ENCODE measurements at regions not wholly inside any gene's neighbourhood (a gene's known extent, or its start where the extent isn't known, plus 50 kb on each side); places are given as distances from the start of the nearest gene placed in this dataset.

- DNase-seq (ENCODE audit: insufficient read length, low spot score, missing footprints), result no peak
- Histone ChIP-seq H3K9me3 (ENCODE audit: low read depth, low read length) (no peaks in the 10 kb centered on the region), H2AFZ (ENCODE audit: low read length) (no peak overlapping the region), H3K27me3 (ENCODE audit: insufficient read depth, low read length) (no peaks in the 10 kb centered on the region), H4K20me1 (ENCODE audit: insufficient read depth, low read length) (no peaks in the 10 kb centered on the region), H3K27ac (ENCODE audit: low read depth, low read length) (no peak overlapping the region), H3K36me3 (ENCODE audit: insufficient read depth, low read length) (no peaks in the 10 kb centered on the region), H3K4me1 (ENCODE audit: insufficient read depth, low read length) (no peaks in the 10 kb centered on the region), H3K4me2 (ENCODE audit: insufficient read depth, low read length) (no peak overlapping the region), H3K4me3 (ENCODE audit: insufficient read depth, low read length) (no peak overlapping the region), H3K79me2 (ENCODE audit: insufficient read depth, low read length) (no peaks in the 10 kb centered on the region)
- TF ChIP-seq, protein P1, sequence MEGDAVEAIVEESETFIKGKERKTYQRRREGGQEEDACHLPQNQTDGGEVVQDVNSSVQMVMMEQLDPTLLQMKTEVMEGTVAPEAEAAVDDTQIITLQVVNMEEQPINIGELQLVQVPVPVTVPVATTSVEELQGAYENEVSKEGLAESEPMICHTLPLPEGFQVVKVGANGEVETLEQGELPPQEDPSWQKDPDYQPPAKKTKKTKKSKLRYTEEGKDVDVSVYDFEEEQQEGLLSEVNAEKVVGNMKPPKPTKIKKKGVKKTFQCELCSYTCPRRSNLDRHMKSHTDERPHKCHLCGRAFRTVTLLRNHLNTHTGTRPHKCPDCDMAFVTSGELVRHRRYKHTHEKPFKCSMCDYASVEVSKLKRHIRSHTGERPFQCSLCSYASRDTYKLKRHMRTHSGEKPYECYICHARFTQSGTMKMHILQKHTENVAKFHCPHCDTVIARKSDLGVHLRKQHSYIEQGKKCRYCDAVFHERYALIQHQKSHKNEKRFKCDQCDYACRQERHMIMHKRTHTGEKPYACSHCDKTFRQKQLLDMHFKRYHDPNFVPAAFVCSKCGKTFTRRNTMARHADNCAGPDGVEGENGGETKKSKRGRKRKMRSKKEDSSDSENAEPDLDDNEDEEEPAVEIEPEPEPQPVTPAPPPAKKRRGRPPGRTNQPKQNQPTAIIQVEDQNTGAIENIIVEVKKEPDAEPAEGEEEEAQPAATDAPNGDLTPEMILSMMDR (IDR thresholded peaks at IDR 0.05; ENCODE audit: extremely low read depth, low read depth, low read length), result no peak
Observed at GRCh38 chr16:16923479-16923878, 544.5 kb downstream of the NPIPA7 start.

- DNase-seq (ENCODE audit: insufficient read length, low spot score, missing footprints), result no peak
- H3K27me3 ChIP-seq (ENCODE audit: insufficient read depth, low read length), result no peaks in the 10 kb centered on the region
- no peak overlapping the region for H3K27ac ChIP-seq (ENCODE audit: low read depth, low read length)
- no peak overlapping the region for H3K4me2 ChIP-seq (ENCODE audit: insufficient read depth, low read length)
- no peaks in the 10 kb centered on the region for H4K20me1 ChIP-seq (ENCODE audit: insufficient read depth, low read length)
- TF ChIP-seq, protein P1 (IDR thresholded peaks at IDR 0.05; ENCODE audit: extremely low read depth, low read depth, low read length), result no peak
- no peaks in the 10 kb centered on the region for H3K36me3 ChIP-seq (ENCODE audit: insufficient read depth, low read length)
- no peaks in the 10 kb centered on the region for H3K9me3 ChIP-seq (ENCODE audit: low read depth, low read length)
- H3K79me2 ChIP-seq (ENCODE audit: insufficient read depth, low read length), result no peaks in the 10 kb centered on the region
- H3K4me1 ChIP-seq (ENCODE audit: insufficient read depth, low read length), result no peaks in the 10 kb centered on the region
- no peak overlapping the region for H2AFZ ChIP-seq (ENCODE audit: low read length)
- H3K4me3 ChIP-seq (ENCODE audit: insufficient read depth, low read length), result no peak overlapping the region
Observed at GRCh38 chr16:16924613-16925012, 545.7 kb downstream of the NPIPA7 start.

- TF ChIP-seq, protein P1 (IDR thresholded peaks at IDR 0.05; ENCODE audit: extremely low read depth, low read depth, low read length), result no peak
- no peaks in the 10 kb centered on the region for H3K9me3 ChIP-seq (ENCODE audit: low read depth, low read length)
- no peak overlapping the region for H3K27ac ChIP-seq (ENCODE audit: low read depth, low read length)
- no peak overlapping the region for H2AFZ ChIP-seq (ENCODE audit: low read length)
- no peaks in the 10 kb centered on the region for H3K27me3 ChIP-seq (ENCODE audit: insufficient read depth, low read length)
- no peaks in the 10 kb centered on the region for H4K20me1 ChIP-seq (ENCODE audit: insufficient read depth, low read length)
- H3K4me1 ChIP-seq (ENCODE audit: insufficient read depth, low read length), result no peaks in the 10 kb centered on the region
- DNase-seq (ENCODE audit: insufficient read length, low spot score, missing footprints), result no peak
- H3K79me2 ChIP-seq (ENCODE audit: insufficient read depth, low read length), result no peaks in the 10 kb centered on the region
- H3K4me3 ChIP-seq (ENCODE audit: insufficient read depth, low read length), result no peak overlapping the region
- H3K36me3 ChIP-seq (ENCODE audit: insufficient read depth, low read length), result no peaks in the 10 kb centered on the region
- H3K4me2 ChIP-seq (ENCODE audit: insufficient read depth, low read length), result no peak overlapping the region
Observed at GRCh38 chr16:16925432-16925831, 545.3 kb downstream of the XYLT1 start.

GRCh38 chr16:16928532-16929109 is 542.1 kb downstream of the XYLT1 start:
- H3K4me3 ChIP-seq (ENCODE audit: insufficient read depth, low read length), result no peak overlapping the region
- DNase-seq (ENCODE audit: insufficient read length, low spot score, missing footprints), result no peak
- H3K4me2 ChIP-seq (ENCODE audit: insufficient read depth, low read length), result no peak overlapping the region
- no peaks in the 10 kb centered on the region for H3K4me1 ChIP-seq (ENCODE audit: insufficient read depth, low read length)
- H2AFZ ChIP-seq (ENCODE audit: low read length), result no peak overlapping the region
- no peaks in the 10 kb centered on the region for H4K20me1 ChIP-seq (ENCODE audit: insufficient read depth, low read length)
- H3K9me3 ChIP-seq (ENCODE audit: low read depth, low read length), result no peaks in the 10 kb centered on the region
- H3K79me2 ChIP-seq (ENCODE audit: insufficient read depth, low read length), result no peaks in the 10 kb centered on the region
- no peaks in the 10 kb centered on the region for H3K36me3 ChIP-seq (ENCODE audit: insufficient read depth, low read length)
- no peaks in the 10 kb centered on the region for H3K27me3 ChIP-seq (ENCODE audit: insufficient read depth, low read length)
- TF ChIP-seq, protein P1 (IDR thresholded peaks at IDR 0.05; ENCODE audit: extremely low read depth, low read depth, low read length), result no peak
- no peak overlapping the region for H3K27ac ChIP-seq (ENCODE audit: low read depth, low read length)

Measured in osteoblast (primary cell).